Fibroblast of lung (primary cell): ENCODE measurements at regions not wholly inside any gene's neighbourhood (a gene's known extent, or its start where the extent isn't known, plus 50 kb on each side); places are given as distances from the start of the nearest gene placed in this dataset.

Source experiments
- DNase-seq, 2 donors: peaks; one replicate each; pipeline versions ENCODE4 v3.0.0 to v3.0.0-alpha.2; 2010; ENCODE audit warnings: low read depth in 2 of 2
- H2AFZ ChIP-seq: 2 replicates; pipeline ENCODE4 v1.5.1; 2012; ENCODE audit warnings: low read length, control low read depth, inconsistent platforms
- H3K27ac ChIP-seq: 2 replicates; pipeline ENCODE4 v1.5.1; 2011; ENCODE audit warnings: low read length, control low read depth; ENCODE audit not compliant: insufficient read depth
- H3K27me3 ChIP-seq: 2 replicates; pipeline ENCODE4 v1.5.1; 2011; ENCODE audit warnings: mild to moderate bottlenecking, low read length; ENCODE audit not compliant: control insufficient read depth, insufficient read depth
- H3K36me3 ChIP-seq: 2 replicates; pipeline ENCODE4 v1.5.1; 2011; ENCODE audit warnings: low read length; ENCODE audit not compliant: control insufficient read depth, insufficient read depth
- H3K4me1 ChIP-seq: 2 replicates; pipeline ENCODE4 v1.5.1; 2011; ENCODE audit warnings: low read length; ENCODE audit not compliant: control insufficient read depth, insufficient read depth; ENCODE audit errors: extremely low read depth
- H3K4me2 ChIP-seq: 2 replicates; pipeline ENCODE4 v1.5.1; 2011; ENCODE audit warnings: low read length, control low read depth; ENCODE audit not compliant: insufficient read depth; ENCODE audit errors: extremely low read depth
- H3K4me3 ChIP-seq, 4 experiments: fragments of 200-600 bp in 1 of 4; sonication (generic) in 1 of 4; replicated peaks in 1 of 4; 2 replicates each; pipeline ENCODE4 v1.5.1; 2011 to 2016; ENCODE audit warnings: low read length in 4 of 4, low read depth in 3 of 4, mild to moderate bottlenecking in 3 of 4, control low read depth in 2 of 4, inconsistent platforms in 1 of 4, mixed read lengths in 1 of 4; ENCODE audit not compliant: insufficient read depth in 1 of 4; ENCODE audit errors: control extremely low read depth in 1 of 4
- H3K79me2 ChIP-seq: 2 replicates; pipeline ENCODE4 v1.5.1; 2012; ENCODE audit warnings: mild to moderate bottlenecking, low read length, inconsistent platforms; ENCODE audit not compliant: control insufficient read depth, insufficient read depth
- H3K9ac ChIP-seq: 2 replicates; pipeline ENCODE4 v1.5.1; 2011; ENCODE audit warnings: mild to moderate bottlenecking, low read length, control low read depth; ENCODE audit not compliant: insufficient read depth
- H3K9me3 ChIP-seq: 2 replicates; pipeline ENCODE4 v1.5.1; 2012; ENCODE audit warnings: low read depth, low read length; ENCODE audit not compliant: control insufficient read depth, insufficient read depth
- H4K20me1 ChIP-seq: 2 replicates; pipeline ENCODE4 v1.5.1; 2011; ENCODE audit warnings: low read length; ENCODE audit not compliant: control insufficient read depth, insufficient read depth; ENCODE audit errors: extremely low read depth
- CTCF ChIP-seq, 2 donors: IDR thresholded peaks in 1 of 2; conservative IDR thresholded peaks in 1 of 2; 1 replicate in 1 of 2; 2 replicates in 1 of 2; pipeline ENCODE4 v1.5.1; 2011 to 2012; ENCODE audit warnings: low read length in 2 of 2, control low read depth in 1 of 2, inconsistent platforms in 1 of 2, low read depth in 1 of 2, mild to moderate bottlenecking in 1 of 2
- EZH2 ChIP-seq: IDR thresholded peaks from 2 replicates; pipeline ENCODE4 v1.5.1; 2012; ENCODE audit warnings: low read length, control low read depth, mild to moderate bottlenecking; ENCODE audit errors: missing control alignments

GRCh38 chr13:64276232-64276631 lies 2860.6 kb upstream of the PCDH20 start:
- Histone ChIP-seq H3K9ac (no peak overlapping the region), H3K27me3 (no peaks in the 10 kb centered on the region), H3K4me1 (no peaks in the 10 kb centered on the region), H2AFZ (no peak overlapping the region), H3K4me2 (no peak overlapping the region), H4K20me1 (no peaks in the 10 kb centered on the region), H3K4me3 (no peak overlapping the region), H3K27ac (no peak overlapping the region), H3K9me3 (no peaks in the 10 kb centered on the region), H3K36me3 (no peaks in the 10 kb centered on the region), H3K79me2 (no peaks in the 10 kb centered on the region)
- TF ChIP-seq EZH2 (no peak), CTCF (conservative IDR thresholded peaks at IDR 0.05 in 1 of 2, IDR thresholded peaks at IDR 0.05 in 1 of 2; ENCODE audit: low read depth in 1 of 2, low read length in 2 of 2) (no peak)
- peak in 1 of 2 donors; percentile 36 for DNase-seq

GRCh38 chr13:64274481-64275217 lies 2859.0 kb upstream of the PCDH20 start:
- H3K4me1 ChIP-seq: no peaks in the 10 kb centered on the region
- TF ChIP-seq CTCF (conservative IDR thresholded peaks at IDR 0.05 in 1 of 2, IDR thresholded peaks at IDR 0.05 in 1 of 2; ENCODE audit: low read depth in 1 of 2, low read length in 2 of 2) (no peak), EZH2 (no peak)
- H3K27me3 ChIP-seq: no peaks in the 10 kb centered on the region
- no peaks in the 10 kb centered on the region for H3K79me2 ChIP-seq
- no peak overlapping the region for H3K9ac ChIP-seq
- no peak overlapping the region for H3K4me3 ChIP-seq
- no peak overlapping the region for H2AFZ ChIP-seq
- no peaks in the 10 kb centered on the region for H3K9me3 ChIP-seq
- DNase-seq: peak in 1 of 2 donors; percentile 78
- no peak overlapping the region for H3K4me2 ChIP-seq
- H3K36me3 ChIP-seq: no peaks in the 10 kb centered on the region
- H4K20me1 ChIP-seq: no peaks in the 10 kb centered on the region
- H3K27ac ChIP-seq: no peak overlapping the region

DNA sequence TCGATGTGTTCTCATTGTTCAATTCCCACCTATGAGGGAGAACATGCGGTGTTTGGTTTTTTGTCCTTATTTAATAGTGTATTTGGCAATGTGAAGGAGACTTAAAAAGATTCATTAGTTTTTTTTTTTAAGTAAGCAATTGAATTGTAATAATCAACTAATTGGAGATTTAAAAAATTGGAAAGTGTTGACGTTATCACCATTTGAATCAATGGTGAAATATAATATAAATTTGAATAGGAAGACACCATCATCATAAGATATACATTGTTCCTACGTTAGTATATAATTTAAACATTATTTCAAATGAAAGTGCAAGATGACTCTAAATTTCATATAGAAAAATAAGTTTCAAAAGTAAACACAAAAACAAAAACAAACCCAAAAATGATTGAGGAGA lies 2858.1 kb upstream of the PCDH20 start:
- no peaks in the 10 kb centered on the region for H3K79me2 ChIP-seq
- no peaks in the 10 kb centered on the region for H3K9me3 ChIP-seq
- no peak for TF ChIP-seq EZH2
- TF ChIP-seq CTCF (conservative IDR thresholded peaks at IDR 0.05 in 1 of 2, IDR thresholded peaks at IDR 0.05 in 1 of 2; ENCODE audit: low read depth in 1 of 2, low read length in 2 of 2): no peak
- no peaks in the 10 kb centered on the region for H3K4me1 ChIP-seq
- H3K36me3 ChIP-seq: no peaks in the 10 kb centered on the region
- H2AFZ ChIP-seq: no peak overlapping the region
- no peaks in the 10 kb centered on the region for H3K27me3 ChIP-seq
- no peak overlapping the region for H3K27ac ChIP-seq
- H3K9ac ChIP-seq: no peak overlapping the region
- H3K4me2 ChIP-seq: no peak overlapping the region
- DNase-seq: no peak
- no peaks in the 10 kb centered on the region for H4K20me1 ChIP-seq
- H3K4me3 ChIP-seq: no peak overlapping the region
